ENCODE measurements at regions not wholly inside any gene's neighbourhood (a gene's known extent, or its start where the extent isn't known, plus 50 kb on each side); places are given as distances from the start of the nearest gene placed in this dataset.

DNA sequence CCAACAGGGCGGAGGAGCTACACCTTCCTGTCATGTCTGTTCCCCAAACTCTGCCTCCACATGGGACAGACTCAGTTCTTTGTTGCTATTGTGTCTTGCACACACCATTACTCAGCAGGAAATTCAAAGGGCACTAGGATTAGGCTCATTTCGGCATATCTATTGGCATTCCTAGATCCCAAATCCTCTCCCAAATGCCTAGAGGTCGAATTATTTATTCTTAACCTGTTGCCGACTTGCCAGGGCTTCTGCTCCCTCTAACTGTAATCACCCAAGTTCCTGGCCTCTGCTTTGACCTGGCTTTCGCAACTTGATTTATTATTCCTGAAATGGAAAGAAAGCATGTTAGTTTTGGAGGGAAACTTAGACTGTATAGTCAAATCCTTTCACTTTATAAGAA, 67.8 kb upstream of the ST6GAL2 start:
- no peak overlapping the region for H2BK120ac ChIP-seq (ENCODE audit: low read depth, low read length, poor library complexity, severe bottlenecking)
- H3K23ac ChIP-seq (ENCODE audit: insufficient read length, low read depth, low read length) = no peak overlapping the region
- Mint-ChIP-seq H3K27me3 (ENCODE audit: low read depth) (no peaks in the 10 kb centered on the region), H3K9me3 (no peaks in the 10 kb centered on the region; a peak in 2 of 5 replicates), H3K27ac (peak overlapping the region in 1 of 3 experiments; percentile 19; a peak in 1 of 7 replicates), H3K36me3 (ENCODE audit: insufficient read depth in 1 of 3, low read depth in 3 of 3) (peaks cover 0 to 3% (median 0%) of the 10 kb centered on the region in 3 experiments; a peak in 2 of 7 replicates), H3K4me1 (peaks cover 7 to 8% of the 10 kb centered on the region in 2 experiments), H3K4me3 (no peak overlapping the region)
- no peaks in the 10 kb centered on the region for H3K23me2 ChIP-seq (ENCODE audit: insufficient read length, low read depth, low read length, poor library complexity, severe bottlenecking)
- H4K5ac ChIP-seq (ENCODE audit: insufficient read length, low read depth, low read length) = no peak overlapping the region
- no peak overlapping the region for H2BK20ac ChIP-seq (ENCODE audit: low read depth, low read length, poor library complexity, severe bottlenecking)
- H2AK5ac ChIP-seq (ENCODE audit: insufficient read length, low read length) = no peak overlapping the region
- H3K9me3 ChIP-seq (ENCODE audit: control insufficient read depth, low read depth, low read length) = no peaks in the 10 kb centered on the region
- H3K14ac ChIP-seq (ENCODE audit: insufficient read depth, low read length) = no peak overlapping the region
- no peak overlapping the region for H3K56ac ChIP-seq (ENCODE audit: insufficient read length, low read depth, low read length)
- no peak overlapping the region for H4K8ac ChIP-seq (replicated peaks; ENCODE audit: insufficient read length, low read depth, low read length)
- no peak overlapping the region for H3K4ac ChIP-seq (ENCODE audit: low read depth, low read length)
- TF ChIP-seq, protein P1, sequence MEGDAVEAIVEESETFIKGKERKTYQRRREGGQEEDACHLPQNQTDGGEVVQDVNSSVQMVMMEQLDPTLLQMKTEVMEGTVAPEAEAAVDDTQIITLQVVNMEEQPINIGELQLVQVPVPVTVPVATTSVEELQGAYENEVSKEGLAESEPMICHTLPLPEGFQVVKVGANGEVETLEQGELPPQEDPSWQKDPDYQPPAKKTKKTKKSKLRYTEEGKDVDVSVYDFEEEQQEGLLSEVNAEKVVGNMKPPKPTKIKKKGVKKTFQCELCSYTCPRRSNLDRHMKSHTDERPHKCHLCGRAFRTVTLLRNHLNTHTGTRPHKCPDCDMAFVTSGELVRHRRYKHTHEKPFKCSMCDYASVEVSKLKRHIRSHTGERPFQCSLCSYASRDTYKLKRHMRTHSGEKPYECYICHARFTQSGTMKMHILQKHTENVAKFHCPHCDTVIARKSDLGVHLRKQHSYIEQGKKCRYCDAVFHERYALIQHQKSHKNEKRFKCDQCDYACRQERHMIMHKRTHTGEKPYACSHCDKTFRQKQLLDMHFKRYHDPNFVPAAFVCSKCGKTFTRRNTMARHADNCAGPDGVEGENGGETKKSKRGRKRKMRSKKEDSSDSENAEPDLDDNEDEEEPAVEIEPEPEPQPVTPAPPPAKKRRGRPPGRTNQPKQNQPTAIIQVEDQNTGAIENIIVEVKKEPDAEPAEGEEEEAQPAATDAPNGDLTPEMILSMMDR (conservative IDR thresholded peaks at IDR 0.05) = no peak
- no CpG with 5 or more reads among the region's 5 CpGs for WGBS (ENCODE audit: extremely low coverage, insufficient read length, low lambda C conversion rate)
- H4K91ac ChIP-seq (ENCODE audit: insufficient read length, low read depth, low read length) = no peak overlapping the region
- no peak overlapping the region for H2BK12ac ChIP-seq (ENCODE audit: insufficient read length, low read depth, low read length)
- no peak for DNase-seq
- H4K20me1 ChIP-seq (ENCODE audit: control insufficient read depth, insufficient read depth, insufficient read length) = no peaks in the 10 kb centered on the region
- no peaks in the 10 kb centered on the region for H3K27me3 ChIP-seq (ENCODE audit: insufficient read depth, low read length)
- H2BK15ac ChIP-seq (ENCODE audit: low read depth, low read length) = no peak overlapping the region
- no peaks in the 10 kb centered on the region for H3K79me2 ChIP-seq (ENCODE audit: insufficient read depth, low read length)
- H3K79me1 ChIP-seq (ENCODE audit: insufficient read depth, low read depth, low read length, poor library complexity, severe bottlenecking) = no peaks in the 10 kb centered on the region
- no peak overlapping the region for H3K4me2 ChIP-seq (ENCODE audit: insufficient read depth, insufficient read length, low read length)
- no peak overlapping the region for H3K9ac ChIP-seq (ENCODE audit: extremely low read depth, insufficient read length, low read length)
- no peak overlapping the region for H2BK5ac ChIP-seq (ENCODE audit: insufficient read length, low read length)
- H3T11ph ChIP-seq (ENCODE audit: low read length) = no peak overlapping the region
- no peak overlapping the region for H3K27ac ChIP-seq (ENCODE audit: insufficient read length, low read depth, low read length)
- H3K4me1 ChIP-seq (ENCODE audit: insufficient read depth, low read length) = no peaks in the 10 kb centered on the region; the same call in 1 of the 2 replicates
- H3K18ac ChIP-seq (ENCODE audit: insufficient read length, low read depth, low read length) = no peak overlapping the region
- no peak overlapping the region for H2AFZ ChIP-seq (ENCODE audit: low read length)

Measured in H9 (cell line).